ENCODE measurements at regions not wholly inside any gene's neighbourhood (a gene's known extent, or its start where the extent isn't known, plus 50 kb on each side); places are given as distances from the start of the nearest gene placed in this dataset.

- intact Hi-C loops (cut with DNase I; ENCODE audit: low total_unique reads): no loop called here
- no peaks in the 10 kb centered on the region for H3K4me1 ChIP-seq
- H3K36me3 ChIP-seq: no peaks in the 10 kb centered on the region
- H3K27ac ChIP-seq: no peak overlapping the region
- WGBS, 5 donors: 69 to 90% (median 82%) methylated on average over 2 of the region's 2 CpGs
- no peak overlapping the region for H3K4me3 ChIP-seq
- no peaks in the 10 kb centered on the region for H3K9me3 ChIP-seq
- no peak for DNase-seq
- no peaks in the 10 kb centered on the region for H3K27me3 ChIP-seq (replicated peaks in 1 of 7)
- TF ChIP-seq CTCF (IDR thresholded peaks at IDR 0.05 in 8 of 11, conservative IDR thresholded peaks at IDR 0.05 in 3 of 11) (no peak), POLR2AphosphoS5 (IDR thresholded peaks at IDR 0.05) (no peak), POLR2A (IDR thresholded peaks at IDR 0.05) (no peak)
Observed at GRCh38 chr2:220144411-220144810, 517.0 kb downstream of the SLC4A3 start.

GRCh38 chr2:220147161-220148038 is 520.0 kb downstream of the SLC4A3 start:
- DNase-seq: no peak
- Histone ChIP-seq H3K4me1 (no peaks in the 10 kb centered on the region), H3K9me3 (no peaks in the 10 kb centered on the region), H3K4me3 (no peak overlapping the region), H3K27ac (no peak overlapping the region), H3K36me3 (no peaks in the 10 kb centered on the region), H3K27me3 (replicated peaks in 1 of 7) (no peaks in the 10 kb centered on the region)
- no peak for TF ChIP-seq POLR2A (IDR thresholded peaks at IDR 0.05)
- TF ChIP-seq POLR2AphosphoS5 (IDR thresholded peaks at IDR 0.05): no peak
- no peak for TF ChIP-seq CTCF (IDR thresholded peaks at IDR 0.05 in 8 of 11, conservative IDR thresholded peaks at IDR 0.05 in 3 of 11)
- intact Hi-C loops (cut with DNase I; ENCODE audit: low total_unique reads): no loop called here
- 74 to 82% (median 78%) methylated on average over 7 of the region's 7 CpGs for WGBS, 5 donors

- TF ChIP-seq POLR2AphosphoS5 (IDR thresholded peaks at IDR 0.05): no peak
- no peak for TF ChIP-seq CTCF (IDR thresholded peaks at IDR 0.05 in 8 of 11, conservative IDR thresholded peaks at IDR 0.05 in 3 of 11)
- TF ChIP-seq POLR2A (IDR thresholded peaks at IDR 0.05): no peak
- DNase-seq: no peak
- Histone ChIP-seq H3K27me3 (replicated peaks in 1 of 7) (no peaks in the 10 kb centered on the region), H3K27ac (no peak overlapping the region), H3K9me3 (no peaks in the 10 kb centered on the region), H3K36me3 (no peaks in the 10 kb centered on the region), H3K4me3 (no peak overlapping the region), H3K4me1 (no peaks in the 10 kb centered on the region)
- intact Hi-C loops (cut with DNase I; ENCODE audit: low total_unique reads): no loop called here
- WGBS, 5 donors: 83 to 91% (median 88%) methylated on average over 9 of the region's 9 CpGs
Observed at GRCh38 chr2:220148471-220149248, 521.2 kb downstream of the SLC4A3 start.

GRCh38 chr2:220151341-220151740 is 523.9 kb downstream of the SLC4A3 start:
- intact Hi-C loops (cut with DNase I; ENCODE audit: low total_unique reads): no loop called here
- no peak overlapping the region for H3K27ac ChIP-seq
- no peaks in the 10 kb centered on the region for H3K36me3 ChIP-seq
- H3K4me1 ChIP-seq: no peaks in the 10 kb centered on the region
- no peaks in the 10 kb centered on the region for H3K27me3 ChIP-seq (replicated peaks in 1 of 7)
- no peak for DNase-seq
- WGBS, 5 donors: 71 to 90% (median 79%) methylated on average over 2 of the region's 2 CpGs
- H3K4me3 ChIP-seq: no peak overlapping the region
- TF ChIP-seq POLR2A (IDR thresholded peaks at IDR 0.05): no peak
- no peak for TF ChIP-seq POLR2AphosphoS5 (IDR thresholded peaks at IDR 0.05)
- no peak for TF ChIP-seq CTCF (IDR thresholded peaks at IDR 0.05 in 8 of 11, conservative IDR thresholded peaks at IDR 0.05 in 3 of 11)
- H3K9me3 ChIP-seq: no peaks in the 10 kb centered on the region
